IMR-90 (cell line): ENCODE measurements at regions not wholly inside any gene's neighbourhood (a gene's known extent, or its start where the extent isn't known, plus 50 kb on each side); places are given as distances from the start of the nearest gene placed in this dataset.

Experiments
- ATAC-seq: fragments of 200-7000 bp; cut with Tn5 transposase; 2 replicates; pipeline ENCODE4 v1.9.1; 2020; ENCODE audit warnings: low read depth, mild to moderate bottlenecking, moderate library complexity
- BruUV-seq: library from RNA; stranded (reverse); fragments of 400-500 nt; replicated peaks from 2 replicates; lab custom pipeline; 2021; lab: Mats Ljungman, UMichigan
- CTCF ChIA-PET: fragments of 300-600 bp; formaldehyde crosslinking; extraction: SDS; loops from one replicate; lab custom pipeline; 2021; ENCODE audit warnings: antibody characterized with exemption; lab: Yijun Ruan, JAX
- POLR2A ChIA-PET: fragments of 300-600 bp; sonication (Branson Sonifier 250); formaldehyde crosslinking; loops from one replicate; lab custom pipeline; 2022; ENCODE audit warnings: antibody characterized with exemption; ENCODE audit not compliant: unreplicated experiment; lab: Charles Lee
- DNase-seq: peaks from one replicate; pipeline ENCODE4 v3.0.0; 2013
- H2AFZ ChIP-seq: replicated peaks from 2 replicates; pipeline ENCODE3; 2013; ENCODE audit warnings: low read length, mild to moderate bottlenecking; ENCODE audit not compliant: poor library complexity
- H2AK5ac ChIP-seq: 2 replicates; pipeline ENCODE4 v1.6.1; 2013; ENCODE audit warnings: low read depth, low read length, inconsistent platforms
- H2AK9ac ChIP-seq: replicated peaks from 2 replicates; pipeline ENCODE3; 2013; ENCODE audit warnings: mild to moderate bottlenecking, low read depth, low read length, moderate library complexity; ENCODE audit not compliant: poor library complexity
- H2BK120ac ChIP-seq: 2 replicates; pipeline ENCODE4 v1.6.1; 2013; ENCODE audit warnings: low read depth, low read length, inconsistent platforms
- H2BK15ac ChIP-seq: 3 replicates; pipeline ENCODE4 v1.6.1; 2013; ENCODE audit warnings: low read depth, low read length, inconsistent platforms
- H2BK20ac ChIP-seq: 2 replicates; pipeline ENCODE4 v1.6.1; 2013; ENCODE audit warnings: low read depth, mild to moderate bottlenecking, inconsistent platforms, low read length, moderate library complexity
- H2BK5ac ChIP-seq: 2 replicates; pipeline ENCODE4 v1.6.1; 2013; ENCODE audit warnings: mild to moderate bottlenecking, low read depth, low read length, inconsistent platforms; ENCODE audit not compliant: poor library complexity, severe bottlenecking
- H3K14ac ChIP-seq: replicated peaks from 2 replicates; pipeline ENCODE4 v1.6.1; 2013; ENCODE audit warnings: low read depth, low read length, inconsistent platforms
- H3K18ac ChIP-seq: 2 replicates; pipeline ENCODE4 v1.6.1; 2013; ENCODE audit warnings: low read depth, low read length, control low read depth
- H3K23ac ChIP-seq: 2 replicates; pipeline ENCODE4 v1.6.1; 2013; ENCODE audit warnings: low read depth, low read length, inconsistent platforms
- H3K27ac ChIP-seq: 2 replicates; pipeline ENCODE4 v1.5.1; 2013; ENCODE audit warnings: mild to moderate bottlenecking, control low read depth, low read length; ENCODE audit not compliant: insufficient read depth
- H3K27me3 ChIP-seq: 2 replicates; pipeline ENCODE4 v1.6.1; 2013; ENCODE audit warnings: low read length; ENCODE audit not compliant: control insufficient read depth, insufficient read depth
- H3K36me3 ChIP-seq: 2 replicates; pipeline ENCODE4 v1.6.1; 2013; ENCODE audit warnings: low read length, mixed read lengths; ENCODE audit not compliant: control insufficient read depth, insufficient read depth
- H3K4ac ChIP-seq: 2 replicates; pipeline ENCODE4 v1.6.1; 2013; ENCODE audit warnings: low read depth, low read length, inconsistent platforms
- H3K4me1 ChIP-seq: 2 replicates; pipeline ENCODE4 v1.6.1; 2013; ENCODE audit warnings: low read length, mixed read lengths; ENCODE audit not compliant: control insufficient read depth, insufficient read depth
- H3K4me2 ChIP-seq: 2 replicates; pipeline ENCODE4 v1.6.1; 2013; ENCODE audit warnings: low read depth, mild to moderate bottlenecking, control low read depth, low read length, moderate library complexity
- H3K4me3 ChIP-seq: 2 replicates; pipeline ENCODE4 v1.5.1; 2013; ENCODE audit warnings: low read depth, mild to moderate bottlenecking, control low read depth, low read length, moderate library complexity; ENCODE audit not compliant: insufficient read depth
- H3K56ac ChIP-seq: 2 replicates; pipeline ENCODE4 v1.6.1; 2013; ENCODE audit warnings: low read length, inconsistent platforms; ENCODE audit not compliant: insufficient read depth; ENCODE audit errors: extremely low read depth
- H3K79me1 ChIP-seq, 2 experiments: 2 replicates each; pipeline ENCODE4 v1.6.1; 2013; ENCODE audit warnings: low read length in 2 of 2, inconsistent platforms in 1 of 2, low read depth in 1 of 2
- H3K9ac ChIP-seq: 2 replicates; pipeline ENCODE4 v1.6.1; 2013; ENCODE audit warnings: low read depth, low read length, control low read depth
- H3K9me1 ChIP-seq: 2 replicates; pipeline ENCODE4 v1.6.1; 2013; ENCODE audit warnings: low read length, inconsistent platforms; ENCODE audit not compliant: insufficient read depth
- H3K9me3 ChIP-seq: 2 replicates; pipeline ENCODE4 v1.6.1; 2013; ENCODE audit warnings: low read length; ENCODE audit not compliant: control insufficient read depth, insufficient read depth
- H4K20me1 ChIP-seq: 2 replicates; pipeline ENCODE4 v1.6.1; 2013; ENCODE audit warnings: low read length, inconsistent platforms; ENCODE audit not compliant: insufficient read depth
- H4K5ac ChIP-seq: 2 replicates; pipeline ENCODE4 v1.6.1; 2013; ENCODE audit warnings: mild to moderate bottlenecking, low read depth, low read length, control low read depth
- H4K8ac ChIP-seq, 2 experiments: 2 replicates each; pipeline ENCODE4 v1.6.1; 2013; ENCODE audit warnings: low read depth in 2 of 2, low read length in 2 of 2, control low read depth in 1 of 2, inconsistent platforms in 1 of 2
- H4K91ac ChIP-seq: 2 replicates; pipeline ENCODE4 v1.6.1; 2013; ENCODE audit warnings: low read depth, low read length, inconsistent platforms; ENCODE audit not compliant: insufficient read depth
- BHLHE40 ChIP-seq: fragments of 150-350 bp; IDR thresholded peaks from 2 replicates; pipeline ENCODE4 v1.6.1; 2016; ENCODE audit warnings: mild to moderate bottlenecking, low read depth, low read length
- CEBPB ChIP-seq: IDR thresholded peaks from 2 replicates; pipeline ENCODE4 v1.6.1; 2012; ENCODE audit warnings: low read depth, low read length, improper control_type of control experiment
- CHD1 ChIP-seq: IDR thresholded peaks from 2 replicates; pipeline ENCODE4 v1.6.1; 2012; ENCODE audit warnings: low read depth, low read length, improper control_type of control experiment
- ELK1 ChIP-seq: fragments of 150-350 bp; IDR thresholded peaks from 2 replicates; pipeline ENCODE4 v1.6.1; 2016; ENCODE audit warnings: low read depth, mild to moderate bottlenecking, low read length, moderate library complexity, borderline replicate concordance
- FOS ChIP-seq: fragments of 150-350 bp; IDR thresholded peaks from 2 replicates; pipeline ENCODE4 v1.6.1; 2016; ENCODE audit warnings: low read depth, low read length
- MAFK ChIP-seq: IDR thresholded peaks from 2 replicates; pipeline ENCODE4 v1.6.1; 2012; ENCODE audit warnings: low read depth, low read length, improper control_type of control experiment
- MAZ ChIP-seq: IDR thresholded peaks from 2 replicates; pipeline ENCODE4 v1.6.1; 2012; ENCODE audit warnings: low read depth, mild to moderate bottlenecking, low read length, improper control_type of control experiment, moderate library complexity, borderline replicate concordance
- MXI1 ChIP-seq: IDR thresholded peaks from 2 replicates; pipeline ENCODE4 v1.6.1; 2012; ENCODE audit warnings: low read depth, mild to moderate bottlenecking, low read length, moderate library complexity, borderline replicate concordance
- NFE2L2 ChIP-seq: fragments of 150-350 bp; IDR thresholded peaks from 2 replicates; pipeline ENCODE4 v1.6.1; 2016; ENCODE audit warnings: low read depth, mild to moderate bottlenecking, low read length
- POLR2A ChIP-seq: IDR thresholded peaks from 2 replicates; pipeline ENCODE4 v1.6.1; 2012; ENCODE audit warnings: mild to moderate bottlenecking, low read depth, low read length
- RAD21 ChIP-seq: IDR thresholded peaks from 2 replicates; pipeline ENCODE4 v1.6.1; 2012; ENCODE audit warnings: low read length, improper control_type of control experiment
- RCOR1 ChIP-seq: IDR thresholded peaks from 2 replicates; pipeline ENCODE4 v1.6.1; 2012; ENCODE audit warnings: mild to moderate bottlenecking, low read length, improper control_type of control experiment; ENCODE audit not compliant: insufficient replicate concordance
- RFX5 ChIP-seq: IDR thresholded peaks from 2 replicates; pipeline ENCODE4 v1.8.0; 2012; ENCODE audit warnings: low read depth, mild to moderate bottlenecking, low read length, moderate library complexity
- SMC3 ChIP-seq: fragments of 150-350 bp; IDR thresholded peaks from 2 replicates; pipeline ENCODE4 v1.6.1; 2016; ENCODE audit warnings: low read depth, mild to moderate bottlenecking, antibody characterized with exemption, low read length, moderate library complexity
- USF2 ChIP-seq: fragments of 150-350 bp; IDR thresholded peaks from 2 replicates; pipeline ENCODE4 v1.6.1; 2017; ENCODE audit warnings: mild to moderate bottlenecking, antibody characterized with exemption, low read length, low read depth
- WGBS, 2 experiments: methylation state at CpG; one replicate each; pipeline versions ENCODE4 v1.1.5 to v1.1.7; 2013; ENCODE audit warnings: missing lambda C conversion rate in 2 of 2; ENCODE audit not compliant: insufficient read length in 1 of 2; ENCODE audit errors: extremely low coverage in 2 of 2; 5-methylcytosine and 5-hydroxymethylcytosine counted together
- dilution Hi-C: fragments of 300-500 bp; cut with HindIII; formaldehyde crosslinking; loops from one replicate; pipeline ENCODE4 v1.14.3; 2018; ENCODE audit warnings: low sequenced_read_pairs; ENCODE audit not compliant: unreplicated experiment
- in situ Hi-C: fragments of 300-500 bp; cut with MboI; formaldehyde crosslinking; loops from 3 replicates; pipeline ENCODE4 v1.14.3; 2019; ENCODE audit warnings: low sequenced_read_pairs, inconsistent platforms, mixed read lengths
- intact Hi-C: fragments of 100-400 bp; cut with micrococcal nuclease; formaldehyde crosslinking; loops from 2 replicates; pipeline ENCODE4 v1.10.0; 2022
- TF ChIP-seq, protein P1 (sequence below): conservative IDR thresholded peaks from 2 replicates; pipeline ENCODE4 v1.5.1; 2012; ENCODE audit warnings: mild to moderate bottlenecking, low read depth, low read length, improper control_type of control experiment

DNA sequence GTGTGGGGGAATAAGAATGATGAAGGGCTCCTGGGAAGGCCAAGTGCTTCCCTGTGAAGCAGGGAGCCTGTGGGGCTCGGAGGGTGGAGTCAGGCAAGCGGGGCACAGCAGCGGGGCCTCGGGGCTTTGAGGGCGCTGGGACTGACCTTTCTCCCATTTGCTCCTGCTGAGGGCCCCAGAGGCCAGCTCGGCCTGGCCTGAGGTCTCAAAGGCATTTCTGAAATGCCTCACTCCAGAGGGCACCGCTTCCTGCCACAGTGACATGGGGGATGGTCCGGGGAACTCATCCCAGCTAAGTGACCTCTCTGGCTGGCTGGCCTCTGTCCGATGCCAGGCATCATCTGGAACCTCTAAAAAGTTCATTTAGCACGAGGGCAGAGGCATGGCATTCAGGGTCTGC lies 98.8 kb upstream of the STX18 start:
- Histone ChIP-seq H4K8ac (peak overlapping the region in 1 of 2 experiments; percentile 30; a peak in 1 of 4 replicates), H3K4me3 (no peak overlapping the region), H3K4ac (no peak overlapping the region), H4K91ac (no peak overlapping the region), H2AK5ac (no peak overlapping the region), H2AK9ac (peak overlapping the region; percentile 50), H3K4me1 (peaks cover 4% of the 10 kb centered on the region; the same call in 1 of the 2 replicates), H3K27me3 (peaks cover 2% of the 10 kb centered on the region; the same call in 1 of the 2 replicates), H3K4me2 (no peak overlapping the region), H2BK120ac (no peak overlapping the region), H3K18ac (no peak overlapping the region), H3K9me3 (no peaks in the 10 kb centered on the region), H3K9ac (no peak overlapping the region), H4K5ac (no peak overlapping the region), H3K27ac (no peak overlapping the region), H3K79me1 (no peaks in the 10 kb centered on the region), H2AFZ (peak overlapping the region; percentile 53), H3K56ac (no peak overlapping the region), H3K23ac (no peak overlapping the region), H2BK5ac (no peak overlapping the region), H4K20me1 (no peaks in the 10 kb centered on the region), H3K9me1 (no peaks in the 10 kb centered on the region), H3K14ac (no peak overlapping the region), H3K36me3 (no peaks in the 10 kb centered on the region), H2BK20ac (no peak overlapping the region), H2BK15ac (no peak overlapping the region; the same call in 2 of the 3 replicates)
- 56% methylated on average over 8 of the region's 10 CpGs; no CpG with 5 or more reads in 1 of the 2 experiments for WGBS, 2 experiments
- no TSS peak for BruUV-seq
- dilution Hi-C loops (no loop called here), in situ Hi-C loops (no loop called here), intact Hi-C loops (no loop called here)
- peak; percentile 51 for ATAC-seq
- TF ChIP-seq CEBPB, result no peak
- TF ChIP-seq SMC3, result no peak
- TF ChIP-seq, protein P1, sequence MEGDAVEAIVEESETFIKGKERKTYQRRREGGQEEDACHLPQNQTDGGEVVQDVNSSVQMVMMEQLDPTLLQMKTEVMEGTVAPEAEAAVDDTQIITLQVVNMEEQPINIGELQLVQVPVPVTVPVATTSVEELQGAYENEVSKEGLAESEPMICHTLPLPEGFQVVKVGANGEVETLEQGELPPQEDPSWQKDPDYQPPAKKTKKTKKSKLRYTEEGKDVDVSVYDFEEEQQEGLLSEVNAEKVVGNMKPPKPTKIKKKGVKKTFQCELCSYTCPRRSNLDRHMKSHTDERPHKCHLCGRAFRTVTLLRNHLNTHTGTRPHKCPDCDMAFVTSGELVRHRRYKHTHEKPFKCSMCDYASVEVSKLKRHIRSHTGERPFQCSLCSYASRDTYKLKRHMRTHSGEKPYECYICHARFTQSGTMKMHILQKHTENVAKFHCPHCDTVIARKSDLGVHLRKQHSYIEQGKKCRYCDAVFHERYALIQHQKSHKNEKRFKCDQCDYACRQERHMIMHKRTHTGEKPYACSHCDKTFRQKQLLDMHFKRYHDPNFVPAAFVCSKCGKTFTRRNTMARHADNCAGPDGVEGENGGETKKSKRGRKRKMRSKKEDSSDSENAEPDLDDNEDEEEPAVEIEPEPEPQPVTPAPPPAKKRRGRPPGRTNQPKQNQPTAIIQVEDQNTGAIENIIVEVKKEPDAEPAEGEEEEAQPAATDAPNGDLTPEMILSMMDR, result no peak
- no peak for TF ChIP-seq RAD21
- TF ChIP-seq MAFK, result no peak
- TF ChIP-seq USF2, result no peak
- TF ChIP-seq MAZ, result no peak
- no peak for TF ChIP-seq RCOR1
- no peak for TF ChIP-seq POLR2A
- TF ChIP-seq CHD1, result no peak
- TF ChIP-seq RFX5, result no peak
- TF ChIP-seq BHLHE40, result no peak
- TF ChIP-seq ELK1, result no peak
- no peak for TF ChIP-seq NFE2L2
- TF ChIP-seq MXI1, result no peak
- no peak for TF ChIP-seq FOS
- ChIA-PET POLR2A (no interaction called here), CTCF (no interaction called here)
- no peak for DNase-seq
